ENCODE measurements at regions not wholly inside any gene's neighbourhood (a gene's known extent, or its start where the extent isn't known, plus 50 kb on each side); places are given as distances from the start of the nearest gene placed in this dataset.

DNA sequence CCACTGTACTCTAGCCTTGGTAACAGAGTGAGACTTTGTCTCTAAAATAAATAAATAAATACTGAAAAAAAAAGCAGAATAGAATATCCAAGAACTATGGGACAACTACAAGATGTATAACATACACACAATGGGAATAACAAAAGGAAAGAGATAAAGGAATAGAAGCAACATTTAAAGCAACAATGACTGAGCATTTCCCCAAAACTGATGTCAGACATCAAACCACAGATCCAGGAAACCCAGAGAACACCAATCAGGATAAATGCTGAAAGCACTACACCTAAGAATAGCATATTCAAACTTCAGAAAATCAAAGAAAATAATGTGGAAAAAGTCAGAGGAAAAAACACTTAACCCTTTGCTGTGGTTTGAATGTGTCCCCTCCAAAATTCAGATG, 436.4 kb downstream of the ACTL7B start:
- TF ChIP-seq, protein P1, sequence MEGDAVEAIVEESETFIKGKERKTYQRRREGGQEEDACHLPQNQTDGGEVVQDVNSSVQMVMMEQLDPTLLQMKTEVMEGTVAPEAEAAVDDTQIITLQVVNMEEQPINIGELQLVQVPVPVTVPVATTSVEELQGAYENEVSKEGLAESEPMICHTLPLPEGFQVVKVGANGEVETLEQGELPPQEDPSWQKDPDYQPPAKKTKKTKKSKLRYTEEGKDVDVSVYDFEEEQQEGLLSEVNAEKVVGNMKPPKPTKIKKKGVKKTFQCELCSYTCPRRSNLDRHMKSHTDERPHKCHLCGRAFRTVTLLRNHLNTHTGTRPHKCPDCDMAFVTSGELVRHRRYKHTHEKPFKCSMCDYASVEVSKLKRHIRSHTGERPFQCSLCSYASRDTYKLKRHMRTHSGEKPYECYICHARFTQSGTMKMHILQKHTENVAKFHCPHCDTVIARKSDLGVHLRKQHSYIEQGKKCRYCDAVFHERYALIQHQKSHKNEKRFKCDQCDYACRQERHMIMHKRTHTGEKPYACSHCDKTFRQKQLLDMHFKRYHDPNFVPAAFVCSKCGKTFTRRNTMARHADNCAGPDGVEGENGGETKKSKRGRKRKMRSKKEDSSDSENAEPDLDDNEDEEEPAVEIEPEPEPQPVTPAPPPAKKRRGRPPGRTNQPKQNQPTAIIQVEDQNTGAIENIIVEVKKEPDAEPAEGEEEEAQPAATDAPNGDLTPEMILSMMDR (IDR thresholded peaks at IDR 0.05; ENCODE audit: insufficient read depth, low read depth, low read length, missing control alignments) = no peak
- no peak for DNase-seq (ENCODE audit: low read depth)
- no peak overlapping the region for H3K4me3 ChIP-seq (ENCODE audit: low read depth, low read length)

DNA sequence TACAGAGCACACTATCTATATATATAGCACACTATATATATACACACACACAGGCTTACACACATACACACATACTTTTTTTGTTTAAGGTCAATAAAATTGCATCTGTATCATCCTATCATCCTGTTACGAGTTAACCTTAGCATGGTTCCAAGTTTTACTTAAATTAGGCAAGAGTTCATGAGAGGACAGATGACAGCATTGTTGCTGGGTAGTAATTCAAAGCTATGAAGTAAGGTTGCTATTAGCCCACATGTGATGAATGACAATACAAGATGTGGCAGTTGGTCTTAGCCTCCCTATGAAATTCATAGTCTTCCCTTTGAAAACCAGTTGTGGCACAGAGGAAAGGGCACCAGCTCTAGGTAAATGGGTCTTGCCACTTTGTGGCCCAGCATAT, 438.1 kb downstream of the ACTL7B start:
- TF ChIP-seq, protein P1 (IDR thresholded peaks at IDR 0.05; ENCODE audit: insufficient read depth, low read depth, low read length, missing control alignments) = no peak
- no peak for DNase-seq (ENCODE audit: low read depth)
- no peak overlapping the region for H3K4me3 ChIP-seq (ENCODE audit: low read depth, low read length)

DNA sequence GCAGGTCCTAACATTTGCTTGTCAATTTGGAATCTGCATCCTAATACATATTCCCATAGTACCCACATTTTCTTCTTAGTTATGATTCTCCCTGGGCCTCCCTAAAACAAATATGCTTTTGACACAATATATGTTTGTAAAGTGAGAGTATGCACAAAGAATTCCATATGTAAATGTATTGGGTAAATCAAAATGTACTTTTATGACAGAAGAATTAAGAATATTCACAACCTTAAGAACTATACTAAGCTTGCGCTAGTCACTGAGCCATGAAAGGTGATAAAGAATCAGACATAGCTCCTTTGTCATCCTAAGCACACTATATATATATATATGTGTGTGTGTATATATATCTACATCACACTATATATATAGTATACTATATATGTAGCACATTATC, 438.5 kb downstream of the ACTL7B start:
- H3K4me3 ChIP-seq (ENCODE audit: low read depth, low read length) = no peak overlapping the region
- no peak for DNase-seq (ENCODE audit: low read depth)
- TF ChIP-seq, protein P1 (IDR thresholded peaks at IDR 0.05; ENCODE audit: insufficient read depth, low read depth, low read length, missing control alignments) = no peak

DNA sequence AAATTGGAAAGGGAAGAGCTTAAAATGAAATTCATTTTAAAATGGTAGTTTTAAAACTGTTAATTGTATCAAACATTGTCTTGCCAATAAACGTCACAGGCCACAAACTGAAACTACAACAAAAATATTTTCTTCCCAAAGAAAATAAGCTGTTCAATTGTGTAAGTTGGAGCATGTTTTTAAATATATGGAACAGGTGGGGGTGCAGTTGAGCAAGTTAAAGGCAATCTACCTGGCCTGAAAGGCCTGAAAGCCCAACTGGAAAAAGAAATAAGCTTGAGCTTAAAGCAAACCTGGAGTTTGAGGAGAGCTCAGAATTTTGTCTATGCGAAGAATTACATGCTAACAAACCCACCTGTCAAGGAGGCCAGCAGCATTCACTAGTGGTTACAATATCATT, 439.5 kb downstream of the ACTL7B start:
- no peak overlapping the region for H3K4me3 ChIP-seq (ENCODE audit: low read depth, low read length)
- TF ChIP-seq, protein P1 (IDR thresholded peaks at IDR 0.05; ENCODE audit: insufficient read depth, low read depth, low read length, missing control alignments) = no peak
- DNase-seq (ENCODE audit: low read depth) = peak; percentile 4

DNA sequence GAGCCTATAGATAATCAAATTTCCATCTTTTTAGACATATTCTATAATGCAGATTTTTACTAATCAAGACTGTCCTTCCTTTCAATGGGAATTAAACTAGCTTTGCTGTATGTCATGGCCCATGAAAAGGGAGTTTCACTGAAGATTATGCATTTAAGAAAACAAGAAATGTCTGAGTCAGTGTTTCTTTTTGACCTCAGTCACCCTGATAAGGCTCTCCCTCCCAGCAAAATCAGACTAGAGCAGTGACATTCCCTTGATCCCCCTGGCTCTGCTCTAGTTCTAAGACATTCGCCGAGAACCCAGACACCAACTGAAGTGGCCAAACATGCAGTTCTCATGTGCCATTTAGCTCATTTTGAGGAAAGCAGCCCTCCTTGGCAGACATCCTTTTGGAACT, 442.0 kb downstream of the ACTL7B start:
- TF ChIP-seq, protein P1 (IDR thresholded peaks at IDR 0.05; ENCODE audit: insufficient read depth, low read depth, low read length, missing control alignments) = no peak
- no peak overlapping the region for H3K4me3 ChIP-seq (ENCODE audit: low read depth, low read length)
- DNase-seq (ENCODE audit: low read depth) = no peak

DNA sequence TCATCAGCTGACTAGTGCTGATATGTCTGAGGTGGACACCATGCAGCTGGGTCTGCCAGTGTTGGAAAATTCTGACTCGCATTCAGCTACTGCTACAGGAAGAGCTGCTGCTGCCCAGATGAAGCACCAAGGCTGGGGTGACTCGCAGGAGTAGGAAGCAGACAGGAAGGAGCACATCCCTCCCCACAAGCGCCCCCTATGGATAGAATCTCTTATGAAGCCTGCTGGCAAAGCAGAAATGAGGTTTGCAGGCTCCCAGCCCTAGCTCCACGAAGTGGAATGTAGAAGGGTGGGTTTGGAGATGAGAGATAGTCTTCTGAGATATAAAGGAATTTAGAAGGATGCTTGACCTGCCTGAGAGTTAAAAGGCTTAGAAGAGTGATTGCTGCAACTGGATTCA, 443.0 kb downstream of the ACTL7B start:
- TF ChIP-seq, protein P1 (IDR thresholded peaks at IDR 0.05; ENCODE audit: insufficient read depth, low read depth, low read length, missing control alignments) = no peak
- H3K4me3 ChIP-seq (ENCODE audit: low read depth, low read length) = no peak overlapping the region
- DNase-seq (ENCODE audit: low read depth) = peak; percentile 15

DNA sequence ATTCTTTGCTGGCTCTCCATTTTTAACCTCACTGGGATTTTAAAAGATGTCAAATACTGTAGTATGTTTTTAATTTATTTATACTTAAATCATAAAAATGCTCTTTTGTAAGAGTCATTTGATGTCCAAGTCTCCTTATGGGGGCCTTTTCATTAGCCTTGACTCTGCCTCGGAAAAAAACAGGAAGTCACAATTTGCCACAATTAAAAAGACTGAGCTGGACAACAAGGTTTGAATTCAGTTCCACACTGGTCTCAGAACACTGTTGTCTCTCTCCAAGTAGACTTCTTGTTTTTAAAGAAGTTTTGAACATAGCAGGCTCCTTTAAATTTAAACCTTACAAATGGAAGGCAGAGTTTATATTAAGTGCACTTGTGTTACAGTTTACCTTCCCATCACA, 444.2 kb downstream of the ACTL7B start:
- TF ChIP-seq, protein P1 (IDR thresholded peaks at IDR 0.05; ENCODE audit: insufficient read depth, low read depth, low read length, missing control alignments) = no peak
- no peak for DNase-seq (ENCODE audit: low read depth)
- H3K4me3 ChIP-seq (ENCODE audit: low read depth, low read length) = no peak overlapping the region
